Retinal pigment epithelial cell (primary cell): ENCODE measurements at regions not wholly inside any gene's neighbourhood (a gene's known extent, or its start where the extent isn't known, plus 50 kb on each side); places are given as distances from the start of the nearest gene placed in this dataset.

ENCODE experiments used
- DNase-seq: peaks from one replicate; pipeline ENCODE4 v3.0.0-alpha.2; 2010; ENCODE audit warnings: low read depth
- H3K4me3 ChIP-seq: 2 replicates; pipeline ENCODE4 v1.5.1; 2011; ENCODE audit warnings: mild to moderate bottlenecking, low read length, control low read depth, moderate library complexity
- TF ChIP-seq, protein P1 (sequence below): conservative IDR thresholded peaks from 2 replicates; pipeline ENCODE4 v1.5.1; 2011; ENCODE audit warnings: low read depth, low read length, control low read depth, inconsistent platforms

DNA sequence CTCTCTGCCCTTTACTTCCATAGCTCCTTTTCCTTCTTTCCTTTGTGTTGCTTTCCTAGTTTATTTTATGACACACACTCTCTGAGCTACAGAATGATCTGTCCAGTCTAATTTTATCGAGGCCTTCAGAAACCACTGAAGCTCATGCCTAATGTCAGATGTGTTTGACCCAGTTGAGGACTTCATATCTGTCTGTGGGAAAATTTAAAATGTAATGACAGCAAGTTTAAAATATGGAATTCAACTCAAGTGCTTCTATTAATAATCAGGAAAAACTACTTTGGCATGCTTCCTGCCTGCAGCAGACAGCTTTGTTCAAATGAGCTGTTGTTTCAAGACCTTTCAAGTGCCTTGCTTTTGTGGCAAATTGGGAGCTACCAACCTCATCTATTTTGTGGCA lies 261.8 kb upstream of the MTNR1B start:
- no peak overlapping the region for H3K4me3 ChIP-seq
- DNase-seq: no peak
- TF ChIP-seq, protein P1, sequence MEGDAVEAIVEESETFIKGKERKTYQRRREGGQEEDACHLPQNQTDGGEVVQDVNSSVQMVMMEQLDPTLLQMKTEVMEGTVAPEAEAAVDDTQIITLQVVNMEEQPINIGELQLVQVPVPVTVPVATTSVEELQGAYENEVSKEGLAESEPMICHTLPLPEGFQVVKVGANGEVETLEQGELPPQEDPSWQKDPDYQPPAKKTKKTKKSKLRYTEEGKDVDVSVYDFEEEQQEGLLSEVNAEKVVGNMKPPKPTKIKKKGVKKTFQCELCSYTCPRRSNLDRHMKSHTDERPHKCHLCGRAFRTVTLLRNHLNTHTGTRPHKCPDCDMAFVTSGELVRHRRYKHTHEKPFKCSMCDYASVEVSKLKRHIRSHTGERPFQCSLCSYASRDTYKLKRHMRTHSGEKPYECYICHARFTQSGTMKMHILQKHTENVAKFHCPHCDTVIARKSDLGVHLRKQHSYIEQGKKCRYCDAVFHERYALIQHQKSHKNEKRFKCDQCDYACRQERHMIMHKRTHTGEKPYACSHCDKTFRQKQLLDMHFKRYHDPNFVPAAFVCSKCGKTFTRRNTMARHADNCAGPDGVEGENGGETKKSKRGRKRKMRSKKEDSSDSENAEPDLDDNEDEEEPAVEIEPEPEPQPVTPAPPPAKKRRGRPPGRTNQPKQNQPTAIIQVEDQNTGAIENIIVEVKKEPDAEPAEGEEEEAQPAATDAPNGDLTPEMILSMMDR: no peak

DNA sequence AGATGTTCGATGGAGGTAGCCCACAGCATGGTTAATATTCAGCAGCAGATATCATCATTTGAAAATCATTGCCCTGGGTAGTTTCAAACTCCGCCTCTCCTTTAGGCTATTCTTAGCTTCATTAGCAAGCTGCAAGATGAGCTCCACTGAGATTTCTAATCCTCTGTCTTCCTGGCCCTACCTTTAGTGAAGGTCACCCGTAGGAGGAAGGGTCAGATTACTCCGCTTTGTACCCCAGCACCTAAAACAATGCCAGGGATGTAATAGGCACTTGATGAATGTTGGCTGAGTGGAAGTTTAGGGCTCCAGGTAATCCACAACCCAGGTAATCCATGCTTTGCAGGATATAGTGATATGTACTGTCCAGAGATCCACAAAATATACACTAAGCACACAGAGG lies 260.1 kb upstream of the MTNR1B start:
- DNase-seq: no peak
- TF ChIP-seq, protein P1: no peak
- H3K4me3 ChIP-seq: no peak overlapping the region

DNA sequence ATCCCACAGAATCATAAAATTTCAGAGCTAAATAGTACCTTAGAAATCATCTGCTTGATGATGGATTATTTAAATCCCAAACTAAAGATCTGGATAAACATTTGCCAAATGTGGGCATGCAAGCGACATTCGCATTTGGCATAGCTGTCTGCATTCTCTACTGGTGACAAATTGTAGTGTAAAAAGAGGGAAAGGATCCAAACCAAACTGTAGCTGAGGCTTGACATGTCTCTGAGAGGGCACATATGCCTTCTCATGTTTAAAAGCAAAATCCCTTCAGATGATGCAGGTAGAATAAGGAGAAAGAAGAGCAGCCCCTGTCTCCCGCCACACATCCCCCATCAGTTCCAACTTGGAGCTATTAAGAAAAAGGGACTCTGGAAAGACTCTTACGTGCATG lies 257.5 kb upstream of the MTNR1B start:
- TF ChIP-seq, protein P1: no peak
- H3K4me3 ChIP-seq: no peak overlapping the region
- no peak for DNase-seq

DNA sequence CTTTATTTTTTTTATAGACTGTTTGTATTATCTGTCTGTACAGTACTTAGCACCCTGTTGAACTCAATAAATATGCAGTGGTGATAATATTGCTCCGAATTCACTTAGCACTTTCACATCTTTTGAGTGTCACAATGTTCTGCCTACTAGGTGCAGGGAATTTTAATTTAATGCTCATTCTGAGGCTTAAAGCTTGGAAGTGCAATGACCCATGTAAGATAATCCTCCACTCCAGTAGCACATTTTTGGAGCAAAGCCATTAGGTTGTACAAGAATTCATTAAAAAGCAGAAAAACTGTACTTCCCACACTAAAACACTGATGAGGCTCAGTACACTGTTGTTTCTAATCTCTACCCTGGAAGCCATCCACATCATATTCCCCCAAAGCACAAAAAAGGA lies 255.3 kb upstream of the MTNR1B start:
- H3K4me3 ChIP-seq: no peak overlapping the region
- peak; percentile 96 for DNase-seq
- TF ChIP-seq, protein P1: no peak

DNA sequence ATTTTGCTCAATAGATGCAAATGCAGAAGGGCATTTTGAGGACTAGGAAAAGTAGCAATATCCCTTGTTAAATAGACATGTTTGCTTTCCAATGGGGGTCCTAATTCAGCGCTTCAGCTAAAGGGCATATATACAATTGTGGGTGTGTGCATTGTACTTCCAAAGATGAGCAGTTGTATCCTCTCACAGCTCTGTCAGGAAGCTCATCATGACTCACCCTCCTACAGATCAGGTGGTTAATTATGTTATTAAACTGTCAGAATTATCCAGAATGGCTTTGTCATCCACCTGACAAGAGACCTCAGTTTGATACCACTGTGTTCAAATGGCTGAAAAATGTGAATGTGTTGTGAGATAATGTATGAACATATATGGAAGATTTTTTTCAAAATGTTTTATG lies 252.2 kb upstream of the MTNR1B start:
- TF ChIP-seq, protein P1: no peak
- no peak overlapping the region for H3K4me3 ChIP-seq
- DNase-seq: no peak

DNA sequence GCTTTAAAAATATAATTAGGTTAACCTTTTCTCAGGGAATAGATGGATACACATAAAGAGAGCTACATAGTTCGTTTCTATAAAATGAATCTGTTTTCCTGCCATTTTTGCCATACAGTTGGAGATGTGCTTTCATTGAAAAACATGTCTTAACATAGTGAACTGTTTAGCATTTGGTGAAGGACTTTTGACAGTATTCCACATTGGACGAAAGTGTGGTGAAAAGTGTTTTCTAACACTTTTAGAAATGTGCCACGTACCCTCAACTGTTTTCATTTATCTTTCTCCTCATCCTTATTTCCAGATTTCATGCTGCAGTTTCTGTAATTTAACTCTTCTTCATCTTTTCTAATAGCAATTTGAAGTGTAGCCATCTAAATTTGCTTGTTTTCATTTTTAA lies 249.1 kb upstream of the MTNR1B start:
- H3K4me3 ChIP-seq: no peak overlapping the region
- TF ChIP-seq, protein P1: no peak
- DNase-seq: no peak

DNA sequence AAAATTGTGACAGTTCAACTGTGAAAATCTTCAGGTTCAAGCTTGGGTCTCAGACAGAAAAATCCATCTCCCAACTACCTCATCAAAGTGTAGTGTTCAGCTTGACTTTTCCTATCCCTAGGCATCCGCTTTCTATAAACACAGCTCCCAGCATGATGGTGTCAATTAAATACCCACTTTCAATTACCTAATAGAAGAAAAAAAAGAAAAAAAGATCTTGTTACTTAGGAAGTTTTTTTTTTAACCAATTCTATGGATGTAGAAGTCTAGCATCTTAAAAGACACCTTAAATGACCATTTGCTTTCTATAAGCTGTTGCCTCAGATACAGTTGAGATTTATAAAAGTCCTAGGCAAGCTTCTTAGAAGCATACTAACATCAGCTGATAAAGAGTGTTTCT lies 244.1 kb upstream of the MTNR1B start:
- DNase-seq: no peak
- TF ChIP-seq, protein P1: no peak
- no peak overlapping the region for H3K4me3 ChIP-seq
